ENCODE measurements at regions not wholly inside any gene's neighbourhood (a gene's known extent, or its start where the extent isn't known, plus 50 kb on each side); places are given as distances from the start of the nearest gene placed in this dataset.
A peak's percentile ranks its signal among the peaks of the same experiment; 100 is the strongest.

DNA sequence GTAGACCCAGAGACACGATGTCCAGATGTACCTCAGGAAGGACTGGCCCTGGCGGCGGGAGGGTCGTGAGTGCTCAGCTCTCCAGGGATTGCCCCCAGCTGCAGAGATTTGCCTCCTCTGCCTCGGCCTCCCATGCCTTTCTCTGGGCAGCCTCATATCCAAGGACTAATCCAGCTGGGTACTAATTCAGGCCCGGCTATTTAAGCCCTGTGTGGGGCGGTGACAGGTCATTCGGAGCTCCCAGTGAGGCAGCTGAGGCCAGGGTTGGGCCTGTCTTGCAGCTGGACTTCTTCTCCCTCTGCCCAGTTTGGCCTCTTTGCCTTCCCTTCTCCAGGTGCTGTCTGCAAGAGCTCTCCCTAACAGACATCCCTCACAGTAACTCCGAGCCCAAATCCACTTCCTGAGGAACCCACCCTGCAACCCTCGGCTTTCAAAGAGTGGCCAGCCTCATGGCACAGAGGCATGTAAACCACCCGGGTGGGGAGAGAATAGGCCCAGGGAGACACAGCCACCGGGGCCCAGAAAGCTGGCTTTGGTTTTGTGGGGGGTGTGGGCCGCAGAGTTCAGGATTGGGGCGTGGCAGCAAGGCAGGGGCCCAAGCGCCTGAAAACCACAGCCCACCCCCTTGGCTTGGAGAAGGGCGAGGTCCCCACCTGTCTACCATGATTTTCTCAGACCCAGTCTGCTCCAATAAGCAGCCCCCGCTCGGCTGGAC is 85.8 kb downstream of the PPCDC start:
- Histone ChIP-seq H3K27ac (no peak overlapping the region), H3K9me3 (no peaks in the 10 kb centered on the region), H3K36me3 (no peaks in the 10 kb centered on the region), H3K4me3 (no peak overlapping the region), H3K27me3 (no peaks in the 10 kb centered on the region), H3K4me1 (no peaks in the 10 kb centered on the region)
- ATAC-seq (no peak), DNase-seq (no peak), FAIRE-seq (no peak)
- TF ChIP-seq CTCF (IDR thresholded peaks at IDR 0.05) = no peak
- intact Hi-C loops (cut with DNase I) = no loop called here
- WGBS, 2 donors = 87 to 91% methylated on average over 18 of the region's 18 CpGs

- DNase-seq (peak in 1 of 6 donors; percentile 40), FAIRE-seq (no peak), ATAC-seq (no peak)
- no peaks in the 10 kb centered on the region for H3K9me3 ChIP-seq
- no peaks in the 10 kb centered on the region for H3K27me3 ChIP-seq
- intact Hi-C loops (cut with DNase I) = no loop called here
- WGBS, 2 donors = 80 to 88% methylated on average over 7 of the region's 7 CpGs
- no peaks in the 10 kb centered on the region for H3K36me3 ChIP-seq
- no peak overlapping the region for H3K27ac ChIP-seq
- H3K4me3 ChIP-seq = no peak overlapping the region
- H3K4me1 ChIP-seq = no peaks in the 10 kb centered on the region
- no peak for TF ChIP-seq CTCF (IDR thresholded peaks at IDR 0.05)
Measured at GRCh38 chr15:75109736-75110130, 86.3 kb downstream of the PPCDC start.

- Histone ChIP-seq H3K4me3 (no peak overlapping the region), H3K36me3 (no peaks in the 10 kb centered on the region), H3K4me1 (no peaks in the 10 kb centered on the region), H3K27me3 (no peaks in the 10 kb centered on the region), H3K27ac (peak overlapping the region in 1 of 4 donors; percentile 17), H3K9me3 (no peaks in the 10 kb centered on the region)
- no peak for FAIRE-seq
- 91 to 96% methylated on average over 4 of the region's 4 CpGs for WGBS, 2 donors
- no peak for TF ChIP-seq CTCF (IDR thresholded peaks at IDR 0.05)
- intact Hi-C loops (cut with DNase I) = no loop called here
- no peak for DNase-seq
- no peak for ATAC-seq
Measured at GRCh38 chr15:75112278-75112847, 89.0 kb downstream of the PPCDC start.

GRCh38 chr15:75112848-75113492 is 88.7 kb upstream of the C15orf39 start:
- ATAC-seq (peak in 2 of 4 donors; percentile 20 to 22), FAIRE-seq (no peak), DNase-seq (no peak)
- no peaks in the 10 kb centered on the region for H3K27me3 ChIP-seq
- 60 to 61% methylated on average over 3 of the region's 3 CpGs for WGBS, 2 donors
- no peaks in the 10 kb centered on the region for H3K4me1 ChIP-seq
- peak overlapping the region in 1 of 4 donors; percentile 17 for H3K27ac ChIP-seq
- no peaks in the 10 kb centered on the region for H3K9me3 ChIP-seq
- H3K4me3 ChIP-seq = no peak overlapping the region
- intact Hi-C loops (cut with DNase I) = no loop called here
- TF ChIP-seq CTCF (IDR thresholded peaks at IDR 0.05) = no peak
- H3K36me3 ChIP-seq = no peaks in the 10 kb centered on the region

DNA sequence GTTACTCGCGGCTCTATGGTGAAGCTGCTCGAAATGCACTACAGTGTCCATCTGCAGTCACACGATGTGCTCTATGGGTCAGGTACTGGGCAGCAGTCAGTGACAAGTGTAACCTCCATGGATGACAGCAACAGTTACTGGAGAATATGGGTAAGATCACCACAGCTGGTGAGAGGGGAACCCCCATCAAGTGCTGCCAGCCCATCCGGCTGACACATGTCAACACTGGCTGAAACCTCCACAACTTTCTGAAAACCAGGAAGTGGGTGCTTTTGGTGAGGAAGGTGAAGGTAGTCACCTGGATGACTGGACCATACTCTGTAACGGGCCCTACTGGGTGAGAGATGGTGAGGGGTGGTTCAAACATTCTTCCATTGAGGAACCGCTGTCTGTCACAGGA is 87.4 kb upstream of the C15orf39 start:
- DNase-seq = no peak
- H3K27ac ChIP-seq = no peak overlapping the region
- H3K4me1 ChIP-seq = no peaks in the 10 kb centered on the region
- WGBS, 2 donors = 87 to 89% methylated on average over 7 of the region's 7 CpGs
- no peak for FAIRE-seq
- intact Hi-C loops (cut with DNase I) = no loop called here
- TF ChIP-seq CTCF (IDR thresholded peaks at IDR 0.05) = no peak
- H3K27me3 ChIP-seq = no peaks in the 10 kb centered on the region
- ATAC-seq = no peak
- no peak overlapping the region for H3K4me3 ChIP-seq
- no peaks in the 10 kb centered on the region for H3K36me3 ChIP-seq
- no peaks in the 10 kb centered on the region for H3K9me3 ChIP-seq

All from pancreas (tissue), 10 donors.